ENCODE measurements at regions not wholly inside any gene's neighbourhood (a gene's known extent, or its start where the extent isn't known, plus 50 kb on each side); places are given as distances from the start of the nearest gene placed in this dataset.
"Not testable (repeated sequence)": the region's sequence is repeated elsewhere in the genome, so short reads cannot be mapped to it uniquely, and the experiment has no call there.

DNA sequence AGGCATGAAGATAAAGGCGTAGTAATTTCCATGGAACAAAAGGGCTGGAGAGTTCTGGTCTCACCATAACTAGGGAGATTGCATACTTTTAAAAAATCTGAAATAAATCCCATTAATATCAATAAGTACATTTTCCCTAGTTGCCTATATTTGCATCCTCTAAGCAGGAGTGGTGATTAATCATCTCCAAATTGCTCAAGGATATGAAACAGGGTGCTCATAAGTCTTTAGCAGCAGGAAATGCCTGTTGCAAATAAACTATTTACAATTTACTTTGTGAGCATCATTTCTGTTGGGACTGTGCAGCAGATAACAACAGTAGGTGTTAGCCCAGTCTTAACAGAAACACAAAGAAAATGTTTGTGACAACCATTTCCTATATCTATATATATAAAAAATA lies 92.4 kb upstream of the TMEM178A start:
- TF ChIP-seq, protein P1, sequence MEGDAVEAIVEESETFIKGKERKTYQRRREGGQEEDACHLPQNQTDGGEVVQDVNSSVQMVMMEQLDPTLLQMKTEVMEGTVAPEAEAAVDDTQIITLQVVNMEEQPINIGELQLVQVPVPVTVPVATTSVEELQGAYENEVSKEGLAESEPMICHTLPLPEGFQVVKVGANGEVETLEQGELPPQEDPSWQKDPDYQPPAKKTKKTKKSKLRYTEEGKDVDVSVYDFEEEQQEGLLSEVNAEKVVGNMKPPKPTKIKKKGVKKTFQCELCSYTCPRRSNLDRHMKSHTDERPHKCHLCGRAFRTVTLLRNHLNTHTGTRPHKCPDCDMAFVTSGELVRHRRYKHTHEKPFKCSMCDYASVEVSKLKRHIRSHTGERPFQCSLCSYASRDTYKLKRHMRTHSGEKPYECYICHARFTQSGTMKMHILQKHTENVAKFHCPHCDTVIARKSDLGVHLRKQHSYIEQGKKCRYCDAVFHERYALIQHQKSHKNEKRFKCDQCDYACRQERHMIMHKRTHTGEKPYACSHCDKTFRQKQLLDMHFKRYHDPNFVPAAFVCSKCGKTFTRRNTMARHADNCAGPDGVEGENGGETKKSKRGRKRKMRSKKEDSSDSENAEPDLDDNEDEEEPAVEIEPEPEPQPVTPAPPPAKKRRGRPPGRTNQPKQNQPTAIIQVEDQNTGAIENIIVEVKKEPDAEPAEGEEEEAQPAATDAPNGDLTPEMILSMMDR (conservative IDR thresholded peaks at IDR 0.05; ENCODE audit: control insufficient read depth, insufficient read depth, low read depth, low read length) = no peak
- H3K4me3 ChIP-seq (ENCODE audit: control insufficient read depth, low read depth, low read length) = no peak overlapping the region
- DNase-seq (ENCODE audit: low read depth) = no peak

DNA sequence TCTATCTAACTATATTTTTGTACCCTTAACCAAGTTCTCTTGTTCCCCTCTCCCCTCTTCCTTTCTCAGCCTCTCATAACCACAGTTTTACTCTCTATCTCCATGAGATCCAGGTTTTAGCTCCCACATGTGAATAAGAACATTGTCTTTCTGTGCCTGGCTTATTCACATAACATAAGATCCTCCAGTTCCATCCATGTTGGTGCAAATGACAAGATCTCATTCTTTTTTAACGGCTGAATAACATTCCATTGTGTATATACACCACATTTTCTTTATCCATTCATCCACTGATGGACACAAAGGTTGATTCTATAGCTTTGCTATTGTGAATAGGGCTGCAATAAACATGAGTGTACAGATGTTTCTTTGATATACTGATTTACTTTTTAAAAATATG lies 83.9 kb upstream of the TMEM178A start:
- TF ChIP-seq, protein P1 (conservative IDR thresholded peaks at IDR 0.05; ENCODE audit: control insufficient read depth, insufficient read depth, low read depth, low read length) = no peak
- no peak overlapping the region for H3K4me3 ChIP-seq (ENCODE audit: control insufficient read depth, low read depth, low read length)
- no peak for DNase-seq (ENCODE audit: low read depth)

DNA sequence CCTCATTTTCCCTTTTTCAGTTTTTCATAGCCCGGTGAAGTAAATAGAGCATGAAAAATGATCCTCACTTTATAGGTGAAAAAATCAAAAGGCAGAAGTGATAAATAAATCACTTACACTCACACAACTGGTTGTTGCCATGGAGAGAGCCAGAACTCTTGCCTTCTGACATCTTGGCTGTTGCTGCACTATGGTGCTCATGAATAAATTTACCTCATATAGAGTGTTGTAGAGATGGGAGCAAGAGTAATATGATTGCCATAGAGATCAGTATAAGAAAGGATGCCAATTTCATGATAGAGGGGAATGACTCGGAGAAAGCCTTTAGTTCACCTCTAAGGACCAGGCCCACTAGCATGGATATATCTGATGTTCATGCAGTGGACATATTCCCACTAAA lies 82.5 kb upstream of the TMEM178A start:
- no peak for DNase-seq (ENCODE audit: low read depth)
- no peak overlapping the region for H3K4me3 ChIP-seq (ENCODE audit: control insufficient read depth, low read depth, low read length)
- TF ChIP-seq, protein P1 (conservative IDR thresholded peaks at IDR 0.05; ENCODE audit: control insufficient read depth, insufficient read depth, low read depth, low read length) = no peak

DNA sequence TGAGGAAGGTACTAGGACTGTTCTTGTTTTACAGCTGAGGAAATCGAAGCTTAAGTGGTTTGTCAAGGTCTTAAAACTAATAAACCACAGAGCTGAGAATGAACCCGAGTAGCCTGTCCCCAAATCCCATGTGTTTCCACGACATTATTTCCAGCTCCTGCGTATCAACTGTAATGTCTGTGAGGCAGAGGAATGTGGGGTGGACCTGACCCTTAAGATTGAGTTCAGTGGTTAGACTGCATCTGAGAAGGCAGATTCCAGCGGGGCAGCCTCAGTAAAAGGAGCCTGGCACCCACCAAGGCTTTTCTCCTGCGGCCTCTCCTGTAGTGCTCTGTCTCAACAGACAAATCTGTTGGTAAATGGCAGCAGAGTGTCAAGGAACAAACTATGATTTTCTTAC lies 81.9 kb upstream of the TMEM178A start:
- DNase-seq (ENCODE audit: low read depth) = no peak
- H3K4me3 ChIP-seq (ENCODE audit: control insufficient read depth, low read depth, low read length) = no peak overlapping the region
- TF ChIP-seq, protein P1 (conservative IDR thresholded peaks at IDR 0.05; ENCODE audit: control insufficient read depth, insufficient read depth, low read depth, low read length) = no peak

DNA sequence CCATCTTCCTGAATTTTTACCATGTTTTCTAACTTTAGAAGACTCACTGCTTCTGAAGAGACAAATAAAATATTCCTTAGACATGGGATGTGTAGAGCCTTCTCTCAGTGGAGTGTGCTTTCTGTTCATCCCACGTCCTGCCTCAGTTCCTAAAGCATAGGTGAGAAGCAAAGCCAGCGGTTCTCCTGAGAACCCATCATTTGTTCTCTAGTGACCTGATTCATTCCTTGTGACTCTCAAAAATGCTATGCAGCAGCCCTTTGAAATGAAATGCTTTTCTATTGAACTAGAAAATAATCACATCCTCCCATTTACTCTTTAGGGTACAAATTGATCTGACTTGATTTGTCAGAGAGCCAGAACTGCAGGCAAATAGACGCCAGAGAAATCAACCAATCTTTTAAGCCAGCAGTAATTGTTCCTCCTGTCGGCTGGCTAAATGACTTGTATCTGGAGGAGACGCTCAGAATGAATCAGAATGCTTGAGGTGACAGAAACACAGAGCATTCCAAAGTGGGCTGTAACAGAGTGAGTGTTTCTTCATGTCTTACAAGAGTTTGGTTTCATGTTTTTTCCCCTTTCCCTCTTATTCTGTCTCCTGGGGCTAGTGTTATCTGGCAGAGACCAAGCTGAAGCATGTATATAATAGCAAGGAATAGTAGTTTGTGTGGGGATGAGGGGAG lies 81.3 kb upstream of the TMEM178A start:
- no peak overlapping the region for H3K4me3 ChIP-seq (ENCODE audit: control insufficient read depth, low read depth, low read length)
- DNase-seq (ENCODE audit: low read depth) = peak; percentile 82
- TF ChIP-seq, protein P1 (conservative IDR thresholded peaks at IDR 0.05; ENCODE audit: control insufficient read depth, insufficient read depth, low read depth, low read length) = no peak

DNA sequence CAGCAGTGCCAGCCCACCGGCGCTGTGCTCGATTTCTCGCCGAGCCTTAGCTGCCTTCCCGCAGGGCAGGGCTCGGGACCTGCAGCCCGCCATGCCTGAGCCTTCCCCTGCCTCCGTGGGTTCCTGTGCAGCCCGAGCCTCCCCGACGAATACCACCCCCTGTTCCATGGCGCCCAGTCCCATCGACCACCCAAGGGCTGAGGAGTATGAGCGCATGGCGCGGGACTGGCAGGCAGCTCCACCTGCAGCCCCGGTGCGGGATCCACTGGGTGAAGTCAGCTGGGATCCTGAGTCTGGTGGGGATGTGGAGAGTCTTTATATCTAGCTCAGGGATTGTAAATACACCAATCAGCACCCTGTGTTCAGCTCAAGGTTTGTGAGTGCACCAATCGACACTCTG lies 80.2 kb upstream of the TMEM178A start:
- DNase-seq (ENCODE audit: low read depth); H3K4me3 ChIP-seq (ENCODE audit: control insufficient read depth, low read depth, low read length): not testable (repeated sequence)

DNA sequence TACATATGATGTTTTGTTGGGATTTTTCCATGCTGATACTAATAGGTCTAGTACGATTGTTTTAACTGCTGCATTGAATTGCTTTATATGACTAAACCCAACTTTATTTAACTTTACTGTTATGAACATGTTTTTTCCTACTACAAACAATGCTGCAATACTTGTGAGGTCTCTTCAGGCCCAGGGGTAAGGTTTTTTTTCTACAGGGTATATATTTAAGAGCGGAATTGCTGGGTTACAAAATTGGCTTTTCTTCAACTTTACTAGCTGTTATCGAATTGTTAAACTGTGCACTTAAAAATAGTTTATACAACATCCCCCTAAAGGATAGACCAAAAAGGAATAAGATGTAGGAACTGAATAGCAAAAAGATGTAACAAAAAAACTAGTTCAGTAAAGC lies 78.5 kb upstream of the TMEM178A start:
- no peak overlapping the region for H3K4me3 ChIP-seq (ENCODE audit: control insufficient read depth, low read depth, low read length)
- no peak for DNase-seq (ENCODE audit: low read depth)
- TF ChIP-seq, protein P1 (conservative IDR thresholded peaks at IDR 0.05; ENCODE audit: control insufficient read depth, insufficient read depth, low read depth, low read length) = no peak
